GM13976 (cell line): ENCODE measurements at regions not wholly inside any gene's neighbourhood (a gene's known extent, or its start where the extent isn't known, plus 50 kb on each side); places are given as distances from the start of the nearest gene placed in this dataset.

Experiments
- DNase-seq: peaks from one replicate; pipeline ENCODE4 v3.0.0; 2012; ENCODE audit warnings: low spot score
- in situ Hi-C: fragments of 300-500 bp; cut with MboI; formaldehyde crosslinking; loops from one replicate; pipeline ENCODE4 v1.12.0; 2022; ENCODE audit warnings: low sequenced_read_pairs, mixed read lengths, inconsistent platforms; ENCODE audit not compliant: unreplicated experiment
- TF ChIP-seq, protein P1 (sequence below): IDR thresholded peaks from 2 replicates; pipeline ENCODE4 v1.5.1; 2012; ENCODE audit warnings: borderline replicate concordance, mild to moderate bottlenecking; ENCODE audit not compliant: insufficient read depth; ENCODE audit errors: extremely low read depth, missing control alignments, control extremely low read depth

DNA sequence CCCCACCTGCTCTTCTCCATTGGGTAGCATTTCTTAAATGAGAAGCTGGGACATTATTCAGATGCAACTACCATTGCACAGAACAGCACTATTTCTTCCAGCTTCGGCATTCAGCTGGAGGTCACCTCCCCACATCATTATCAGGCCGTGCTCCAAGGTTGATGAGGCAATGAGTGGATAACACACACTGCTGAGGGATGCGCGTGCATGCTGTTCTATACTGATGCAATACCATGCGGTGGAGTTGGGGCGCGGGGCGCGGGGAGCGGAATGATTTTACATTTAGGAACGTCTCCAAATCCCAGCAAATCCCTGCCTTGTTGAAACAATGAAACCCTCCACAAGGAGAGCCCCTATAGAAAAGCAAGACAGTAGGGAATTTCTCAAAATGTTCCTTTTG, 283.4 kb downstream of the GRIN2B start:
- in situ Hi-C loops = no loop called here
- TF ChIP-seq, protein P1, sequence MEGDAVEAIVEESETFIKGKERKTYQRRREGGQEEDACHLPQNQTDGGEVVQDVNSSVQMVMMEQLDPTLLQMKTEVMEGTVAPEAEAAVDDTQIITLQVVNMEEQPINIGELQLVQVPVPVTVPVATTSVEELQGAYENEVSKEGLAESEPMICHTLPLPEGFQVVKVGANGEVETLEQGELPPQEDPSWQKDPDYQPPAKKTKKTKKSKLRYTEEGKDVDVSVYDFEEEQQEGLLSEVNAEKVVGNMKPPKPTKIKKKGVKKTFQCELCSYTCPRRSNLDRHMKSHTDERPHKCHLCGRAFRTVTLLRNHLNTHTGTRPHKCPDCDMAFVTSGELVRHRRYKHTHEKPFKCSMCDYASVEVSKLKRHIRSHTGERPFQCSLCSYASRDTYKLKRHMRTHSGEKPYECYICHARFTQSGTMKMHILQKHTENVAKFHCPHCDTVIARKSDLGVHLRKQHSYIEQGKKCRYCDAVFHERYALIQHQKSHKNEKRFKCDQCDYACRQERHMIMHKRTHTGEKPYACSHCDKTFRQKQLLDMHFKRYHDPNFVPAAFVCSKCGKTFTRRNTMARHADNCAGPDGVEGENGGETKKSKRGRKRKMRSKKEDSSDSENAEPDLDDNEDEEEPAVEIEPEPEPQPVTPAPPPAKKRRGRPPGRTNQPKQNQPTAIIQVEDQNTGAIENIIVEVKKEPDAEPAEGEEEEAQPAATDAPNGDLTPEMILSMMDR = no peak
- no peak for DNase-seq

DNA sequence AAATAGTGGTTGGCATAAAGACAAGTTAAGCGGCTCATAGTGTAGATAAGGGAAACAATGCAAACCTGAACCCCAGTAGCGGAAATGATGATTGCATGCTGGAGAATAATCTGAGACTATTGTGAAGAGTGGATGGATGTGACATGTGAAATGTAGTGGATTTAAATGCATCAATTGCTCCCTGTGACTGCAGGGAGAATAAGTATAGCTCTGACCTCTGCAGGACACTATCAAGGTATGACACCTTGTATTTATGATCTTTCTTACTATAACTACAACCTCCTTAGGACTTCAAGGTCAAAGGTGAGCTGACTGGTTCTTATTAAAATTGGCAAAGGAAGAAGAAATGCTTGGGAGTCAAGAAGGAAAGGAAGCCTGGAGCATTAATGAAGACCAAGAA, 285.6 kb downstream of the GRIN2B start:
- TF ChIP-seq, protein P1 = no peak
- in situ Hi-C loops = no loop called here
- no peak for DNase-seq

DNA sequence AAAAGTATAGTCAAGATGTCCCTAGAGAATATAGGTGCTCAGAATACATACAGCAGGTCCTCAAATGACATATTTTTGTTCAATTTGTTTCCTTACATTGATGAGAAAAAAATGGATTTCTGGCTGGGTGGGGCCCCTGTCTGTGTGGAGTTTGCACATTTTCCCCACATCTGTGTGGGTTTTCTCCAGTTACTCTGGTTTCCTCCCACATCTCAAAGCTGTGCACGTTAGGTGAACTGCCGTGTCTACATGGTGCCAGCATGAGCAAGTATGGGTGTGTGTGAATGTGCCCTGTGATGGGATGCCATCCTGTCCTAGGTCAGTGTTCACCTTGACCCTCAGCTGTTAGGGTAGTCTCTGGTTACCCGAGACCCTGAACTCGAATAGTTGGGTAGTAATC, 289.1 kb downstream of the GRIN2B start:
- in situ Hi-C loops = no loop called here
- TF ChIP-seq, protein P1 = no peak
- no peak for DNase-seq

DNA sequence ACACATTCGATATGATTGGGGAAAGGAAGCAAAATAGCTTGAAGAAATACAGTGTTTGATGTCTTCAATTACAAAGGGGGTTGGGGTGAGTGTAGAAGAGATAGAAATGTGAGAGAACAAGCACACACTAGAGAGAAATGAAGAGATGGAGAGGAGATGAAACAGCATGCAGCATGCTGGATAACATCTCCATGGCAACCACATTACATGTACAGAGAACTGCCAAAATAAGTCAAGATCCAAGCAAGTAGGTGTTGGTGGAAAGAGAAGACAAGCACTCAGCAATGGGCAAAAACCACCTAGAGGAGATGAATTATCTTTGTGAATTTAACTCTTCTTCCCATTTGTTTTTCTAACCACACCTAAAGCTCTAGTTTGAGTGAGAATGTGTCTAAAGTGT, 289.8 kb downstream of the GRIN2B start:
- TF ChIP-seq, protein P1 = no peak
- no peak for DNase-seq
- in situ Hi-C loops = no loop called here

DNA sequence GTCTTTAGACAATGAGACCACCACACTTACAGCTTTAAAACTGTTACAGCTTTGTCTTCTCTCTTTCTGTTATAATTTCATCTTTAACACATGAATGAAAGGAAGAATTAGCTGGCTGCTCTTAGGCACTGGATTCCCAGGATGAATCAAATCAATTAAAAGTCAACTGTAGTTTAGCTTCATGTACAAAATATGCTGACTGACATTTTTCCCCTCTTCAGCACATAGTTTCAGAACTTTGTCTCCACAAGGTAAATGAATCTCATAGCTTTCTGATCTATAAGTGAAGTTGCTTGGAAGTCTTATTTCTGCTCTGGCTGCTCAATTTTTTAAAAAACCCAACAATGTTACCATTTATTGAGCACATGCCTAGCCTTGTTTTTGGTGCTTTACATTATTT, 293.8 kb downstream of the GRIN2B start:
- DNase-seq = no peak
- TF ChIP-seq, protein P1 = no peak
- in situ Hi-C loops = no loop called here

DNA sequence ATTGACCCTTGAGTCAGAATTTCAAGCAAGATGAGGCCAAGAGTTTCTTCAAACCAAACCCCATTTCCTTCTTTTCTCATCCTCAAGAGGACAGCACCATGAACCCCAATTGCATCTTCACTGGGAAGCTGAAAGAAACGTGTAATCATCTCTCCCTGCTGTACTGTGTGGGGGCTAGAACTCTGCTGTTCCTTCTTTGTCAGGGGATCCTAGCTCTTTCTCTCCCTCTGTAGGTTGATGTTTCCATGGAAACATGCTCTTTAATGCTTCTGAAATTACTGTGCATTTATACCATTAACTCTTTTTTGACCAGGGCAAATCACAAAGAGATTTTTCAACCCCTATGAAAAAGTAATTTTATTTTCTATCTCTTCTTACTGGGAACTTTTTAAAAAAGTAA, 295.1 kb downstream of the GRIN2B start:
- DNase-seq = no peak
- TF ChIP-seq, protein P1 = no peak
- in situ Hi-C loops = no loop called here

DNA sequence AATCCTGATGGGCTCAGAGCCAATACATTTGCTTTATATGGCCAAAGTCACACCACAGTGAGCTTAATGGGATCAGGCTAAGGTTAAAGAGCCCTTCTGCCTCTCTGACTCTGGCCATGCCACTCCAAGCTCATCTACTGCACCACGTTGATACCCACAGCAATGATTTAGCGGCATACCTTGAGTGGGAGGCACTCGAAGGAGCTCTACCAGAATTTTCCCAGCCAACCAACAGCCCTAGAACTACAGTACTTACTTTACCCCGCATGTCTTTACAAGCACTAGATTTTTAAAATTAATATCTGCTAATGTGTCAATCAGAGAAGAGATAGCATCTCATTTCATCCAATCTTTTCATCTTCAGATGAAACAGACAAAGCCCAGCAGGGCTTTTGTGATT, 300.5 kb downstream of the GRIN2B start:
- in situ Hi-C loops = no loop called here
- DNase-seq = no peak
- TF ChIP-seq, protein P1 = no peak
